H7 (cell line): ENCODE measurements at regions not wholly inside any gene's neighbourhood (a gene's known extent, or its start where the extent isn't known, plus 50 kb on each side); places are given as distances from the start of the nearest gene placed in this dataset.
A peak's percentile ranks its signal among the peaks of the same experiment; 100 is the strongest.

Experiments
- DNase-seq: peaks from one replicate; pipeline ENCODE4 v3.0.0; 2012
- H3K27me3 ChIP-seq: 2 replicates; pipeline ENCODE4 v1.6.0; 2011; ENCODE audit warnings: mild to moderate bottlenecking, low read length; ENCODE audit not compliant: control insufficient read depth, insufficient read depth
- H3K36me3 ChIP-seq: replicated peaks from 2 replicates; pipeline ENCODE4 v1.5.1; 2011; ENCODE audit warnings: low read length; ENCODE audit not compliant: control insufficient read depth, insufficient read depth
- H3K4me3 ChIP-seq: 2 replicates; pipeline ENCODE4 v1.5.1; 2011; ENCODE audit warnings: low read depth, mild to moderate bottlenecking, control low read depth, low read length, moderate library complexity; ENCODE audit not compliant: insufficient read depth

GRCh38 chr17:73733517-73733916 is 89.3 kb upstream of the SDK2 start:
- Histone ChIP-seq H3K4me3 (no peak overlapping the region), H3K36me3 (no peaks in the 10 kb centered on the region), H3K27me3 (no peaks in the 10 kb centered on the region)
- no peak for DNase-seq

DNA sequence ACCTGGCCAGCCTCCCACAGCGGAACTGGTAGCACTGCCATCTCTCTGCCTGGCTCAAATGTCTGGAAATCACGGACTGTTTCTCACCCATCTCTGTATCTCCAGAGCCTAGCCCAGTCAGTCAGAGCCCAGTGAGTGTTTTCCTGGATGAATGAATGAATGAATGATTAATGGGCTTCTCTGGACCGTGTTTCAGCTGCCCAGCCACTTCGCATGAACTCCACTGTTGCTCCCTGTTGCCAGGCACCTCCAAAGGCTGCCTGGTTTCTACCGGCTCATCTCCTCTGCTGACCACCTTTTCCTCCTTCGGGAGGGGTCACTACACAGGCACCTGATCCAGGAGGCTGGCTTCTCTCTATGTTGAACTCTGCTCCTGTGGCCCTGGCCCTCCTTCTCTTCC is 91.0 kb upstream of the SDK2 start:
- no peak for DNase-seq
- no peak overlapping the region for H3K4me3 ChIP-seq
- H3K27me3 ChIP-seq, result no peaks in the 10 kb centered on the region
- H3K36me3 ChIP-seq, result no peaks in the 10 kb centered on the region

GRCh38 chr17:73738751-73739575 is 94.7 kb upstream of the SDK2 start:
- H3K36me3 ChIP-seq, result no peaks in the 10 kb centered on the region
- no peak for DNase-seq
- H3K27me3 ChIP-seq, result no peaks in the 10 kb centered on the region; the same call in 1 of the 2 replicates
- H3K4me3 ChIP-seq, result no peak overlapping the region

DNA sequence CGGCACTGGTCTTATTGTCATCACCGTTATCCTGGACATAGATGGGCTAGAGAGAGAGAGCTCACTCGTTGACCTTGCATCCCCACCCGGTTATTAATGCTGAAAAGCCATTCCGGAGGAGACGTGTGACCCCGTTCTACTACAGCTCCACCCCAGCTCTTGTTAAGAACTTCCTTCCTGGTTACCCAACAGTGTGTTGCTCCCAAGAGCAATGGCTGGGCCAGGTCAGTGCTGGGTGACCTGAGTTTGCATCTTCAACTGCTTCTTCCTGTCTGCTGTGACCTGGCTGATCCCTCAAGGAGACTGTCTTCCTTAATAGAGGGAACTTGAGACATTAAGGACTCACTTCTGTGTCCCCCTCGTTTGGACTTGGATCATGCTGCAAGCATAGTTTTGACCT is 96.1 kb upstream of the SDK2 start:
- Histone ChIP-seq H3K27me3 (no peaks in the 10 kb centered on the region; the same call in none of the 2 replicates), H3K4me3 (no peak overlapping the region), H3K36me3 (no peaks in the 10 kb centered on the region)
- no peak for DNase-seq

- H3K27me3 ChIP-seq, result no peaks in the 10 kb centered on the region; the same call in none of the 2 replicates
- DNase-seq, result peak; percentile 83
- H3K36me3 ChIP-seq, result no peaks in the 10 kb centered on the region
- H3K4me3 ChIP-seq, result no peak overlapping the region
Measured at GRCh38 chr17:73742948-73743381, 98.7 kb upstream of the SDK2 start.

DNA sequence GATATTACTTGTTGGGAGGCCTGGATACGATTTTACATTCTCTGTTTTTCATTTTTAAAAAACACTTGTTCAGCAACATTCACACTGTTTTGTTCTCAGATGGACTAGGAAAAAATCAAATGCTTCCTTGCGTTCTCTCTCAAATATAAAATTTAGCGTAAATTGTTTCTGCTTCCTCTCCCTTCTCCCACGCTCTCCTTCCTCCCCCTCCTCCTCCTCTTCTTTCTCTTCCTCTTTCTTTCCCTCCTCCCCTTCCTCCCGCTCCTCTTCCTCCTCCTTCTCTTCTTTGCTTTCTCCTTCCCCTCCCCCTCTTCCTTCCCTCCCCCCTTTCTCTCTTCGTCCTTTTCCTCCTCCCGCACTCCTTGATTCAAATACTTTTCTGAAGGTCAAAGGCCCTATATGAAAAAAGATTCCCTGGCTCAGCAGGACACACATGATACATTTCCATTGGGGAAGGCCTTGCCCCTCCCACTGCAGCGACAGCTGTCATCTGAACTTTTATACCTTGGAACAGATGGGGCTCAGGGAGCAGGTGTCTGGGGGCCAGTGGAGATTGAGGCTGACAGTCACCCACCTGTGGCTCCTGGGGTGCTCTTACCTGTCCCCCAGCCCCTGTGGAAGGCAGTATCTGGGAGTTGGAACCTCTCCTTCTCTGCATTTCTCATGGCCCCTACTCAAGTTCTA is 99.4 kb upstream of the SDK2 start:
- Histone ChIP-seq H3K36me3 (no peaks in the 10 kb centered on the region), H3K4me3 (no peak overlapping the region), H3K27me3 (no peaks in the 10 kb centered on the region; the same call in none of the 2 replicates)
- no peak for DNase-seq

DNA sequence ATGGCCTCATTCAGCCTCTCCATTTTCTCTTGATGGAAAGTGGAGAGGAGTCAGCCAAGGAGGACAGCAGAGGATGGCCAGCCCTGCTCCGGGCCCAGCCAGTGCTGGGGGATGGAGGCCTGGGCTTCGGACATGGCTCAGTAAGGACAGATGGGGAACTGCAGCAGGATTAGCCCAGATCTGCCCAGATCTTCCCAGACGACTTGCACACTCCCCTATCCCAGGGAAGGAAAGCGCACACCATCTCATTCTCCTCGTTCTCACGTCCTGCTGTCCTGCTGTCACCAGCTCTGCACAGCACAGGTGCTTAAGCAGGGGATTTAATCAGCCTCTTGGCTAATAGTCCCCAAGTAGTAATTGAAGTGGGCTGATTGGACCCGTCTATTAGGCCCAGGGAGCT is 100.2 kb upstream of the SDK2 start:
- Histone ChIP-seq H3K36me3 (no peaks in the 10 kb centered on the region), H3K4me3 (no peak overlapping the region), H3K27me3 (no peaks in the 10 kb centered on the region; the same call in none of the 2 replicates)
- peak; percentile 57 for DNase-seq

DNA sequence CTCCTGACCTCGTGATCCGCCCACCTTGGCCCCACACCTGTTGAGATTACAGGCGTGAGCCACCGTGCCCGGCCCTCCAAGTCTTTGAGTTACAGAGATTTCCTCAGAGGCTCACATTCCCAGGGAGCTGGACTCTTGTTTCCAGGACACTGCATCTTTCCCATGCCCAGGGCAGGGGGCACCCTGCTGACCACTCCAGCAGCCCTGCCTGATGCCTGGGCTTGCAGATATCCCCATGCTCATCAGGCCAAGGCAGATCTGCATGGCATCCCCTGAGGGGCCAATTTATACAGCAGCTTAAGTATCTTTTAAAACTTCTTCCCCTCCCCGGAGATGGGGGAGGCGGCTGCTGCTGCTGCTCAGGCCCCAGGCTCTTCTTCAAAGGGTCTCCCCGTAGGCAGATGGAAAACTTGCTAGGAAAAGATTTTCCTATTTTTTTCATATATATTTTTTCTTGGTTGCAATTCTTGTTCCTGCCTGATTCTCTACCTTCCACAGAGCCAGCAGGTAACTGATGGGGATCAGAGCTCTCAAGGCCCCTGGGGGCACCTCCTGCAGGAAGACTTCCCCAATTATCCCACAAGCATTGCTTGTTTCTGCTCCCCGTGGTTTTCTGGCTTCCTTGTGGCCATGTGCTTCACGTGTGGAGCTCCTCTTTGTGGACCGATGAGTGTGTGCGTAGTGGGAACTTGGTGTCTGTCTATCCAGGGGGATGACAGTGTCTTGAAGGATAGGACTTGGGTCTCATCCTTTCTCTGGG is 102.2 kb upstream of the SDK2 start:
- Histone ChIP-seq H3K36me3 (no peaks in the 10 kb centered on the region), H3K4me3 (no peak overlapping the region), H3K27me3 (no peaks in the 10 kb centered on the region; the same call in none of the 2 replicates)
- peak; percentile 54 for DNase-seq

DNA sequence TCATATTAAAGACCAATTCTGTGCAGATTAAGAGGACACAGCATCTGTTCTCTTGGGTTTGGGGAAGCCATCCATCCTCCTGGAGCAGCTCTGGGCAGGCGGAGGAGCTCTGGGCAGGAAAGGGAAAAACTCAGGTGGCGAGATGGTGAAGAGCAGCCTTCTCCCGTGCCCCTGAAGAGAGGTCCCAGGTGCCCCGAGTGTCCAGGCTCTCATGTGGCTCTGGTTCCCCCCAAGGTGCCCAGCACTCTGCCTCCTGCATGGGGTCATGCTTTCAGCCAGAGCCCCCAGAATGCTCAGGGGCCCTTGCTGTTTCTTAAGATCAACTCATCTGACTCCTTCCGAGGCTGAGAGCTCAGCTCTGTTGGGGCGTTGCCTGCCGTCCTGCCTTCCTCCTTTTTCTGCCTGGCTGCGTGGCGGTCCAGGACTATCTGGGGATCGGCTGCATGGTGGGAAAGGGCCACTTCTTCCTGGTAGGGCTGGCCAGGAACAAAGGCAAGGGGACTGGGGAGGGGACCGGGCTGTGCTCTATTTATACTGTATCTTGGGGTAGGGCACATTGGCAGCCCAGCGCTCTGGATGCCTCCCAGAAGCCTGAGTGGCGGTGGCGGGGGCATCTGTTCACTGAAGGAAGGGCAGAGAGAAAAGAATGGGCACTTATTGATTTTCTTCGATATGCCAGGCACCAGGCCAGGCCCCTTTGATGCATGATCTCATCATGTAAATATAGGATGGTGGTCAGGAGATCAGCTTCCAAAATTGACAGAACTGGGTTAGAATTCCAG is 103.2 kb upstream of the SDK2 start:
- Histone ChIP-seq H3K36me3 (no peaks in the 10 kb centered on the region), H3K4me3 (no peak overlapping the region), H3K27me3 (no peaks in the 10 kb centered on the region; the same call in none of the 2 replicates)
- DNase-seq, result no peak

GRCh38 chr17:73748508-73748907 is 104.3 kb upstream of the SDK2 start:
- DNase-seq, result peak; percentile 47
- Histone ChIP-seq H3K4me3 (no peak overlapping the region), H3K27me3 (no peaks in the 10 kb centered on the region; the same call in none of the 2 replicates), H3K36me3 (no peaks in the 10 kb centered on the region)

DNA sequence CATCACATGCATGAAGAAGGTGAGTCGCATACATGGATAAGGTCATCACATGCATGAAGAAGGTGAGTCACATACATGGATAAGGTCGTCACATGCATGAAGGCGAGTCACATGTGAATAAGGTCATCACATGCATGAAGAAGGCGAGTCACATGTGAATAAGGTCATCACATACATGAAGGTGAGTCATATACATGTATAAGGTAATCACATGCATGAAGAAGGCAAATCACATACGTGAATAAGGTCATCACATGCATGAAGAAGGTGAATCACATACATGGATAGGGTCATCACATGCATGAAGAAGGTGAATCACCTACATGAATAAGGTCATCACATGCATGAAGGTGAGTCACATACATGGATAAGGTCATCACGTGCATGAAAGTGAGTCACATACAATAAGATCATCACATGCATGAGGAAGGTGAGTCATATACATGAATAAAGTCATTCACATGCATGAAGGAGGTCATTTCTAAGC is 105.1 kb upstream of the SDK2 start:
- Histone ChIP-seq H3K27me3 (no peaks in the 10 kb centered on the region; the same call in none of the 2 replicates), H3K4me3 (no peak overlapping the region), H3K36me3 (no peaks in the 10 kb centered on the region)
- no peak for DNase-seq

DNA sequence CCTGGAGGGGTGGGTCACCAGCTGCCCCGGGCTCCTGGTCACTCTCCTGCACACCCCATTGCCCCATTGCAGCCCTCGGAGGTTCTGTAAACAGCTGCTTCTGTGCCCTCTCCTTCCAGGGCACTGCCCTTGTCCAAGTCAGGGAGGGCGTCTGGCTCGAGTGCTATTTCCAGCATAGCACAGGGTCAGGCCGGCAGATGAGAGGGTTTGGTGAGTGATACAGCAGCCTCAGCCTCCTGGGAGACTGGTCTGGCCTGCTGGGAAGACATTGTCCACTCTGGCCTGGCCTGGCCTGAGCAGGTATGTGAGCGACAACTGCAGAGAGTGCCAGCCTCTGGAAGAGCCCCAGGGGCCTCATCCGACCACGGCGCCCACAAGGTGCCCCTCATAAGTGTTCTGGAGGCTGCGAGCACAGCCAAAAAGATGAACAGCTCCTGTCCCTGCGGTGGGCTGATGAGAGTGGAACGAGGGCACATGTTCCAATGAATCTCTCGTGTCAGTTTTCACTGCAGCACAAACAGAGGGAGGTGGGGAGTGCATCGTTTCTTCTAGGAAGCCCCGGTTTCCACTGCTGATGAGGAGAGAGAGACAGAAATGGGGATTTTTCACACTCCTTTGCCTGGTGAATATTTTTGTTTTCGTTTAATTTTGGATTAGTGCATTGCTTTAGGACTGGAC is 105.8 kb upstream of the SDK2 start:
- no peak for DNase-seq
- no peaks in the 10 kb centered on the region; the same call in 1 of the 2 replicates for H3K27me3 ChIP-seq
- H3K4me3 ChIP-seq, result no peak overlapping the region
- no peaks in the 10 kb centered on the region for H3K36me3 ChIP-seq

DNA sequence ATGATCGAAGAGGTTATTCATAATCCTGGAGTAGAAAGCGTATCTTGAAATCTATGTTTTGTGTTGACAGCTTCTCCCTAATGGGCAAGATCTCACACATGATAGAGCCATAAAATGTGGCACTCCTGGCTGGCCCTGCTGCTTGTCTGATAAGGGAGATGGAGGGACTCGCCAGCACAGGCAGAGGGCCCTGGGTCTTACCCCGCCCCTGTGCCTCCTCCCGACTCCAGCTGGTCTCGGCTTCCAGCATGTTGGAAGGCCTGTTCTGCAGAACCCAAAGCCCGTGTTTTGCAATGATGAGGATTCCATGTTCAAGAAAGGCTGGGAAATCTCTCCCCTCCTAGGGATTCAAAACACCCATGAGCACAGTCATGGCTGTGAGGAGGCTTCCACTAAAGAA is 106.7 kb upstream of the SDK2 start:
- H3K4me3 ChIP-seq, result no peak overlapping the region
- H3K27me3 ChIP-seq, result no peaks in the 10 kb centered on the region; the same call in 1 of the 2 replicates
- no peaks in the 10 kb centered on the region for H3K36me3 ChIP-seq
- DNase-seq, result peak; percentile 63
